ENCODE measurements at regions not wholly inside any gene's neighbourhood (a gene's known extent, or its start where the extent isn't known, plus 50 kb on each side); places are given as distances from the start of the nearest gene placed in this dataset.

GRCh38 chr21:23977971-23978370, 1629.3 kb downstream of the MRPL39 start:
- Histone ChIP-seq H3K36me3 (ENCODE audit: control insufficient read depth in 2 of 2, extremely low read depth in 1 of 2, insufficient read depth in 2 of 2, low read length in 2 of 2) (no peaks in the 10 kb centered on the region), H3K79me2 (ENCODE audit: control insufficient read depth, insufficient read depth, low read length) (no peaks in the 10 kb centered on the region), H4K20me1 (ENCODE audit: control insufficient read depth, extremely low read depth, insufficient read depth, low read length) (no peaks in the 10 kb centered on the region), H3K9me3 (ENCODE audit: control insufficient read depth, low read depth, low read length) (no peaks in the 10 kb centered on the region), H3K4me1 (ENCODE audit: control insufficient read depth, extremely low read depth, insufficient read depth, low read length) (no peaks in the 10 kb centered on the region), H3K27ac (ENCODE audit: control insufficient read depth, insufficient read depth, low read length) (no peak overlapping the region), H3K4me2 (ENCODE audit: control insufficient read depth, extremely low read depth, insufficient read depth, low read depth, low read length) (no peak overlapping the region), H3K9me1 (ENCODE audit: control insufficient read depth, extremely low read depth, insufficient read depth, low read length) (no peaks in the 10 kb centered on the region), H2AFZ (ENCODE audit: control insufficient read depth, low read length) (no peak overlapping the region), H3K27me3 (ENCODE audit: control insufficient read depth, extremely low read depth, insufficient read depth, low read length) (no peaks in the 10 kb centered on the region), H3K9ac (ENCODE audit: control insufficient read depth, extremely low read depth, insufficient read depth, low read length) (no peak overlapping the region), H3K4me3 (ENCODE audit: control insufficient read depth in 2 of 3, extremely low read depth in 1 of 3, insufficient read depth in 2 of 3, low read depth in 1 of 3, low read length in 3 of 3) (no peak overlapping the region)
- no peak for FAIRE-seq
- dilution Hi-C loops (cut with MboI; ENCODE audit: extremely low pct_ligation_motif_present, low sequenced_read_pairs) = no loop called here
- no peak for DNase-seq (ENCODE audit: low read depth, low spot score)
- no peak for TF ChIP-seq EZH2 (IDR thresholded peaks at IDR 0.05; ENCODE audit: low read length)

- no peaks in the 10 kb centered on the region for H3K27me3 ChIP-seq (ENCODE audit: control insufficient read depth, extremely low read depth, insufficient read depth, low read length)
- TF ChIP-seq CTCF (optimal IDR thresholded peaks at IDR 0.05 in 1 of 3, IDR thresholded peaks at IDR 0.05 in 1 of 3, conservative IDR thresholded peaks at IDR 0.05 in 1 of 3; ENCODE audit: extremely low read depth in 1 of 3, insufficient read depth in 2 of 3, low read length in 3 of 3) = peak in 2 of 3 experiments; percentile 24 to 52
- no peak for TF ChIP-seq EZH2 (IDR thresholded peaks at IDR 0.05; ENCODE audit: low read length)
- no peaks in the 10 kb centered on the region for H3K36me3 ChIP-seq (ENCODE audit: control insufficient read depth in 2 of 2, extremely low read depth in 1 of 2, insufficient read depth in 2 of 2, low read length in 2 of 2)
- no peak for FAIRE-seq
- DNase-seq (ENCODE audit: low read depth, low spot score) = no peak
- peaks cover 8% of the 10 kb centered on the region for H3K9me3 ChIP-seq (ENCODE audit: control insufficient read depth, low read depth, low read length)
- no peaks in the 10 kb centered on the region for H3K9me1 ChIP-seq (ENCODE audit: control insufficient read depth, extremely low read depth, insufficient read depth, low read length)
- no peaks in the 10 kb centered on the region for H3K4me1 ChIP-seq (ENCODE audit: control insufficient read depth, extremely low read depth, insufficient read depth, low read length)
- no peak overlapping the region for H3K4me2 ChIP-seq (ENCODE audit: control insufficient read depth, extremely low read depth, insufficient read depth, low read depth, low read length)
- no peaks in the 10 kb centered on the region for H4K20me1 ChIP-seq (ENCODE audit: control insufficient read depth, extremely low read depth, insufficient read depth, low read length)
- dilution Hi-C loops (cut with MboI; ENCODE audit: extremely low pct_ligation_motif_present, low sequenced_read_pairs) = no loop called here
- no peaks in the 10 kb centered on the region for H3K79me2 ChIP-seq (ENCODE audit: control insufficient read depth, insufficient read depth, low read length)
- no peak overlapping the region for H2AFZ ChIP-seq (ENCODE audit: control insufficient read depth, low read length)
- no peak overlapping the region for H3K27ac ChIP-seq (ENCODE audit: control insufficient read depth, insufficient read depth, low read length)
- no peak overlapping the region for H3K4me3 ChIP-seq (ENCODE audit: control insufficient read depth in 2 of 3, extremely low read depth in 1 of 3, insufficient read depth in 2 of 3, low read depth in 1 of 3, low read length in 3 of 3)
- H3K9ac ChIP-seq (ENCODE audit: control insufficient read depth, extremely low read depth, insufficient read depth, low read length) = no peak overlapping the region
Observed at GRCh38 chr21:23968722-23969647, 1638.3 kb downstream of the MRPL39 start.

All from keratinocyte (primary cell).